IMR-90 (cell line): ENCODE measurements at regions not wholly inside any gene's neighbourhood (a gene's known extent, or its start where the extent isn't known, plus 50 kb on each side); places are given as distances from the start of the nearest gene placed in this dataset.
"Not testable (repeated sequence)": the region's sequence is repeated elsewhere in the genome, so short reads cannot be mapped to it uniquely, and the experiment has no call there.

ENCODE experiments used
- BHLHE40 ChIP-seq: fragments of 150-350 bp; IDR thresholded peaks from 2 replicates; pipeline ENCODE4 v1.6.1; 2016; ENCODE audit warnings: mild to moderate bottlenecking, low read depth, low read length
- CEBPB ChIP-seq: IDR thresholded peaks from 2 replicates; pipeline ENCODE4 v1.6.1; 2012; ENCODE audit warnings: low read depth, low read length, improper control_type of control experiment
- CTCF ChIP-seq: conservative IDR thresholded peaks from 2 replicates; pipeline ENCODE4 v1.5.1; 2012; ENCODE audit warnings: mild to moderate bottlenecking, low read depth, low read length, improper control_type of control experiment
- ELK1 ChIP-seq: fragments of 150-350 bp; IDR thresholded peaks from 2 replicates; pipeline ENCODE4 v1.6.1; 2016; ENCODE audit warnings: low read depth, mild to moderate bottlenecking, low read length, moderate library complexity, borderline replicate concordance
- MAFK ChIP-seq: IDR thresholded peaks from 2 replicates; pipeline ENCODE4 v1.6.1; 2012; ENCODE audit warnings: low read depth, low read length, improper control_type of control experiment
- MAZ ChIP-seq: IDR thresholded peaks from 2 replicates; pipeline ENCODE4 v1.6.1; 2012; ENCODE audit warnings: low read depth, mild to moderate bottlenecking, low read length, improper control_type of control experiment, moderate library complexity, borderline replicate concordance
- MXI1 ChIP-seq: IDR thresholded peaks from 2 replicates; pipeline ENCODE4 v1.6.1; 2012; ENCODE audit warnings: low read depth, mild to moderate bottlenecking, low read length, moderate library complexity, borderline replicate concordance
- POLR2A ChIP-seq: IDR thresholded peaks from 2 replicates; pipeline ENCODE4 v1.6.1; 2012; ENCODE audit warnings: mild to moderate bottlenecking, low read depth, low read length
- RAD21 ChIP-seq: IDR thresholded peaks from 2 replicates; pipeline ENCODE4 v1.6.1; 2012; ENCODE audit warnings: low read length, improper control_type of control experiment
- RFX5 ChIP-seq: IDR thresholded peaks from 2 replicates; pipeline ENCODE4 v1.8.0; 2012; ENCODE audit warnings: low read depth, mild to moderate bottlenecking, low read length, moderate library complexity
- SMC3 ChIP-seq: fragments of 150-350 bp; IDR thresholded peaks from 2 replicates; pipeline ENCODE4 v1.6.1; 2016; ENCODE audit warnings: low read depth, mild to moderate bottlenecking, antibody characterized with exemption, low read length, moderate library complexity
- USF2 ChIP-seq: fragments of 150-350 bp; IDR thresholded peaks from 2 replicates; pipeline ENCODE4 v1.6.1; 2017; ENCODE audit warnings: mild to moderate bottlenecking, antibody characterized with exemption, low read length, low read depth

- TF ChIP-seq POLR2A, CTCF, MAFK, RAD21, SMC3, MXI1, ELK1, USF2, CEBPB, MAZ, BHLHE40, RFX5: not testable (repeated sequence)
Observed at GRCh38 chr17:47062851-47063250, 83.8 kb upstream of the RPRML start.
